Keratinocyte (primary cell): ENCODE measurements at regions not wholly inside any gene's neighbourhood (a gene's known extent, or its start where the extent isn't known, plus 50 kb on each side); places are given as distances from the start of the nearest gene placed in this dataset.

ENCODE experiments used
- DNase-seq: peaks from one replicate; pipeline ENCODE4 v3.0.0-alpha.2; 2011; ENCODE audit warnings: low read depth, missing footprints, low spot score
- FAIRE-seq: peaks from 2 replicates; lab custom pipeline; 2011; peaks lifted over from hg19 to GRCh38; lab: Jason Lieb, UNC
- H2AFZ ChIP-seq: 2 replicates; pipeline ENCODE4 v1.6.0; 2012; ENCODE audit warnings: low read length, control low read depth, inconsistent platforms; ENCODE audit not compliant: control insufficient read depth
- H3K27ac ChIP-seq: 2 replicates; pipeline ENCODE4 v1.5.1; 2011; ENCODE audit warnings: low read length; ENCODE audit not compliant: control insufficient read depth, insufficient read depth
- H3K27me3 ChIP-seq: 3 replicates; pipeline ENCODE4 v1.6.0; 2011; ENCODE audit warnings: low read length; ENCODE audit not compliant: control insufficient read depth, insufficient read depth; ENCODE audit errors: extremely low read depth
- H3K36me3 ChIP-seq, 2 experiments: 2 replicates in 1 of 2; 3 replicates in 1 of 2; pipeline ENCODE4 v1.5.1; 2011; ENCODE audit warnings: low read length in 2 of 2, mild to moderate bottlenecking in 1 of 2; ENCODE audit not compliant: control insufficient read depth in 2 of 2, insufficient read depth in 2 of 2; ENCODE audit errors: extremely low read depth in 1 of 2
- H3K4me1 ChIP-seq: 3 replicates; pipeline ENCODE4 v1.5.1; 2011; ENCODE audit warnings: low read length; ENCODE audit not compliant: control insufficient read depth, insufficient read depth; ENCODE audit errors: extremely low read depth
- H3K4me2 ChIP-seq: 3 replicates; pipeline ENCODE4 v1.6.0; 2011; ENCODE audit warnings: low read depth, low read length; ENCODE audit not compliant: control insufficient read depth, insufficient read depth; ENCODE audit errors: extremely low read depth
- H3K4me3 ChIP-seq, 3 experiments: fragments of 200-600 bp in 1 of 3; sonication (generic) in 1 of 3; 2 replicates in 2 of 3; 3 replicates in 1 of 3; pipeline ENCODE4 v1.5.1; 2011 to 2016; ENCODE audit warnings: low read length in 3 of 3, mild to moderate bottlenecking in 3 of 3, control low read depth in 2 of 3, inconsistent platforms in 1 of 3, low read depth in 1 of 3, mixed read lengths in 1 of 3, mixed run types in 1 of 3, moderate library complexity in 1 of 3; ENCODE audit not compliant: control insufficient read depth in 2 of 3, insufficient read depth in 2 of 3; ENCODE audit errors: extremely low read depth in 1 of 3
- H3K79me2 ChIP-seq: 2 replicates; pipeline ENCODE4 v1.6.0; 2012; ENCODE audit warnings: low read length; ENCODE audit not compliant: control insufficient read depth, insufficient read depth
- H3K9ac ChIP-seq: 3 replicates; pipeline ENCODE4 v1.6.0; 2011; ENCODE audit warnings: low read length; ENCODE audit not compliant: control insufficient read depth, insufficient read depth; ENCODE audit errors: extremely low read depth
- H3K9me1 ChIP-seq: 3 replicates; pipeline ENCODE4 v1.6.0; 2011; ENCODE audit warnings: low read length; ENCODE audit not compliant: control insufficient read depth, insufficient read depth; ENCODE audit errors: extremely low read depth
- H3K9me3 ChIP-seq: 2 replicates; pipeline ENCODE4 v1.5.1; 2012; ENCODE audit warnings: low read depth, low read length; ENCODE audit not compliant: control insufficient read depth
- H4K20me1 ChIP-seq: 3 replicates; pipeline ENCODE4 v1.6.0; 2011; ENCODE audit warnings: low read length; ENCODE audit not compliant: control insufficient read depth, insufficient read depth; ENCODE audit errors: extremely low read depth
- EZH2 ChIP-seq: IDR thresholded peaks from one replicate; pipeline ENCODE4 v1.6.1; 2012; ENCODE audit warnings: inconsistent platforms, mild to moderate bottlenecking, low read length, moderate library complexity
- dilution Hi-C: fragments of 300-500 bp; cut with MboI; formaldehyde crosslinking; loops from one replicate; pipeline ENCODE4 v1.7.0; 2020; ENCODE audit warnings: low sequenced_read_pairs; ENCODE audit not compliant: extremely low pct_ligation_motif_present
- TF ChIP-seq, protein P1 (sequence below), 3 experiments: IDR thresholded peaks in 1 of 3; conservative IDR thresholded peaks in 1 of 3; optimal IDR thresholded peaks in 1 of 3; 2 replicates in 2 of 3; 3 replicates in 1 of 3; pipeline versions ENCODE3 to v1.5.1; 2011; ENCODE audit warnings: low read length in 3 of 3, mild to moderate bottlenecking in 3 of 3, moderate library complexity in 2 of 3, control low read depth in 1 of 3, inconsistent platforms in 1 of 3; ENCODE audit not compliant: insufficient read depth in 2 of 3; ENCODE audit errors: extremely low read depth in 1 of 3

DNA sequence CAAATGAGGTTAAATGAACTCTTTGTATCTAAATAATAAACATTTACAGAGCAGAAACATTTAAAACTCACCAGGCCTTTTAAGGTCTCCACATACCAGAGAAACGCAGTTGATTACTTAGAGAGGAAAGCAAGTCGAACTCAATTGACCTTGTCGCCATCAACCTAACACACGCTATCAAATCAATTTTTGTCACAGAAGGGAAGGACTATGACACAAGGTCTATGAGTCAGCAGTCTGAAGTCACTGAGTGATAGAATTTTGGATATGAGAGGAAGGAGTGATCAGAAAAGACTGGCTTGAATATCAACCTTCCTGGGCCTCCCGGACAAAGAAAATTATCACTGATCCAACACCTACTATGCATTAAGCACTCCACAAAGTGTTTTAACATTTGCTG, 514.4 kb upstream of the ZNF385D start:
- no peak overlapping the region for H3K4me3 ChIP-seq
- H2AFZ ChIP-seq, result no peak overlapping the region
- no peak overlapping the region for H3K27ac ChIP-seq
- no peaks in the 10 kb centered on the region for H3K79me2 ChIP-seq
- H4K20me1 ChIP-seq, result no peaks in the 10 kb centered on the region
- DNase-seq (no peak), FAIRE-seq (no peak)
- dilution Hi-C loops, result no loop called here
- H3K27me3 ChIP-seq, result no peaks in the 10 kb centered on the region
- no peak overlapping the region for H3K9ac ChIP-seq
- H3K9me1 ChIP-seq, result no peaks in the 10 kb centered on the region
- H3K9me3 ChIP-seq, result no peaks in the 10 kb centered on the region
- no peak overlapping the region for H3K4me2 ChIP-seq
- H3K36me3 ChIP-seq, result no peaks in the 10 kb centered on the region
- no peaks in the 10 kb centered on the region for H3K4me1 ChIP-seq
- no peak for TF ChIP-seq EZH2
- TF ChIP-seq, protein P1, sequence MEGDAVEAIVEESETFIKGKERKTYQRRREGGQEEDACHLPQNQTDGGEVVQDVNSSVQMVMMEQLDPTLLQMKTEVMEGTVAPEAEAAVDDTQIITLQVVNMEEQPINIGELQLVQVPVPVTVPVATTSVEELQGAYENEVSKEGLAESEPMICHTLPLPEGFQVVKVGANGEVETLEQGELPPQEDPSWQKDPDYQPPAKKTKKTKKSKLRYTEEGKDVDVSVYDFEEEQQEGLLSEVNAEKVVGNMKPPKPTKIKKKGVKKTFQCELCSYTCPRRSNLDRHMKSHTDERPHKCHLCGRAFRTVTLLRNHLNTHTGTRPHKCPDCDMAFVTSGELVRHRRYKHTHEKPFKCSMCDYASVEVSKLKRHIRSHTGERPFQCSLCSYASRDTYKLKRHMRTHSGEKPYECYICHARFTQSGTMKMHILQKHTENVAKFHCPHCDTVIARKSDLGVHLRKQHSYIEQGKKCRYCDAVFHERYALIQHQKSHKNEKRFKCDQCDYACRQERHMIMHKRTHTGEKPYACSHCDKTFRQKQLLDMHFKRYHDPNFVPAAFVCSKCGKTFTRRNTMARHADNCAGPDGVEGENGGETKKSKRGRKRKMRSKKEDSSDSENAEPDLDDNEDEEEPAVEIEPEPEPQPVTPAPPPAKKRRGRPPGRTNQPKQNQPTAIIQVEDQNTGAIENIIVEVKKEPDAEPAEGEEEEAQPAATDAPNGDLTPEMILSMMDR (optimal IDR thresholded peaks at IDR 0.05 in 1 of 3, IDR thresholded peaks at IDR 0.05 in 1 of 3, conservative IDR thresholded peaks at IDR 0.05 in 1 of 3; ENCODE audit: extremely low read depth in 1 of 3, insufficient read depth in 2 of 3, low read length in 3 of 3), result no peak

DNA sequence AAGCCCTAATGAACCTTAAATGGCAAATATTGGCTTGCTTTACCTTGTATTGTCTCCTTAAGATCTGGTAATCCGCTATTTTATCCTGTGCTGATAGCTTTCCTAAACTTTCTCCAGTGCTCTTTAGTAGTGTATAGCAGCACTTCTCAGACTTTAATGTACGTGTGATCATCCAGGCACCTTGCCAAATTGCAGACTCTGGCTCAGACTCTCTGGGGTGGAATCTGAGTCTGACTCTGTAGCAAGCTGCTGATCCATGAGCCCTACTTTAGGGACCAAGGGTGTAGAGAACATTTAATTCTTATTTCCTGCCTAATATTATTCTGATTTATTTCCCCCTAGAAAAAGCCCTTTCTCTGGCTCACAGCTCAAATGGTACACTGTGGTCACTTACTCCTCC, 518.8 kb upstream of the ZNF385D start:
- Histone ChIP-seq H3K4me3 (no peak overlapping the region), H4K20me1 (no peaks in the 10 kb centered on the region), H3K9me3 (no peaks in the 10 kb centered on the region), H2AFZ (no peak overlapping the region), H3K4me2 (no peak overlapping the region), H3K36me3 (no peaks in the 10 kb centered on the region), H3K79me2 (no peaks in the 10 kb centered on the region), H3K27me3 (no peaks in the 10 kb centered on the region), H3K9me1 (no peaks in the 10 kb centered on the region), H3K4me1 (no peaks in the 10 kb centered on the region), H3K27ac (no peak overlapping the region), H3K9ac (no peak overlapping the region)
- no peak for TF ChIP-seq EZH2
- TF ChIP-seq, protein P1 (optimal IDR thresholded peaks at IDR 0.05 in 1 of 3, IDR thresholded peaks at IDR 0.05 in 1 of 3, conservative IDR thresholded peaks at IDR 0.05 in 1 of 3; ENCODE audit: extremely low read depth in 1 of 3, insufficient read depth in 2 of 3, low read length in 3 of 3), result no peak
- dilution Hi-C loops, result no loop called here
- FAIRE-seq (no peak), DNase-seq (no peak)
